Small intestine (tissue), 7 donors: ENCODE measurements at regions not wholly inside any gene's neighbourhood (a gene's known extent, or its start where the extent isn't known, plus 50 kb on each side); places are given as distances from the start of the nearest gene placed in this dataset.
"Not testable (repeated sequence)": the region's sequence is repeated elsewhere in the genome, so short reads cannot be mapped to it uniquely, and the experiment has no call there.

ENCODE experiments used
- DNase-seq, 2 donors: peaks; one replicate each; pipeline versions ENCODE4 v3.0.0 to v3.0.0-alpha.2; 2013
- FAIRE-seq: peaks from 2 replicates; lab custom pipeline; 2012; peaks lifted over from hg19 to GRCh38; lab: Jason Lieb, UNC
- H3K27ac ChIP-seq, 3 donors: one replicate each; pipeline ENCODE4 v1.5.1; 2013; ENCODE audit warnings: low read length in 2 of 3, mild to moderate bottlenecking in 2 of 3, control low read depth in 1 of 3, inconsistent platforms in 1 of 3, low read depth in 1 of 3, moderate library complexity in 1 of 3
- H3K27me3 ChIP-seq, 3 donors: one replicate each; pipeline ENCODE4 v1.6.1; 2013; ENCODE audit warnings: low read length in 3 of 3, inconsistent platforms in 1 of 3; ENCODE audit not compliant: control insufficient read depth in 3 of 3, insufficient read depth in 3 of 3
- H3K36me3 ChIP-seq, 3 donors: one replicate each; pipeline ENCODE4 v1.6.1; 2013; ENCODE audit warnings: low read length in 3 of 3, inconsistent platforms in 1 of 3, low read depth in 1 of 3, mild to moderate bottlenecking in 1 of 3, moderate library complexity in 1 of 3; ENCODE audit not compliant: control insufficient read depth in 3 of 3, insufficient read depth in 2 of 3
- H3K4me1 ChIP-seq, 3 donors: one replicate each; pipeline ENCODE4 v1.6.1; 2013; ENCODE audit warnings: low read length in 2 of 3, inconsistent platforms in 1 of 3, low read depth in 1 of 3, mild to moderate bottlenecking in 1 of 3, moderate library complexity in 1 of 3; ENCODE audit not compliant: control insufficient read depth in 3 of 3, insufficient read depth in 2 of 3
- H3K4me3 ChIP-seq, 3 donors: one replicate each; pipeline ENCODE4 v1.5.1; 2013; ENCODE audit warnings: low read length in 3 of 3, control low read depth in 1 of 3, inconsistent platforms in 1 of 3, low read depth in 1 of 3, mild to moderate bottlenecking in 1 of 3, moderate library complexity in 1 of 3
- H3K9me3 ChIP-seq, 2 donors: one replicate each; pipeline ENCODE4 v1.6.1; 2013; ENCODE audit warnings: low read depth in 1 of 2, low read length in 1 of 2; ENCODE audit not compliant: control insufficient read depth in 2 of 2, insufficient read depth in 1 of 2
- WGBS, 3 donors: extraction: QIAGEN DNeasy Blood & Tissue Kit; methylation state at CpG; one replicate each; pipeline ENCODE4 v1.1.7; 2013; 5-methylcytosine and 5-hydroxymethylcytosine counted together
- donor health status: healthy with polysubstance abuse.
- donor health status: control.
- donor health status: control.
- donor health status: Bipolar disorder and iron deficiency.
- donor health status: healthy.

DNA sequence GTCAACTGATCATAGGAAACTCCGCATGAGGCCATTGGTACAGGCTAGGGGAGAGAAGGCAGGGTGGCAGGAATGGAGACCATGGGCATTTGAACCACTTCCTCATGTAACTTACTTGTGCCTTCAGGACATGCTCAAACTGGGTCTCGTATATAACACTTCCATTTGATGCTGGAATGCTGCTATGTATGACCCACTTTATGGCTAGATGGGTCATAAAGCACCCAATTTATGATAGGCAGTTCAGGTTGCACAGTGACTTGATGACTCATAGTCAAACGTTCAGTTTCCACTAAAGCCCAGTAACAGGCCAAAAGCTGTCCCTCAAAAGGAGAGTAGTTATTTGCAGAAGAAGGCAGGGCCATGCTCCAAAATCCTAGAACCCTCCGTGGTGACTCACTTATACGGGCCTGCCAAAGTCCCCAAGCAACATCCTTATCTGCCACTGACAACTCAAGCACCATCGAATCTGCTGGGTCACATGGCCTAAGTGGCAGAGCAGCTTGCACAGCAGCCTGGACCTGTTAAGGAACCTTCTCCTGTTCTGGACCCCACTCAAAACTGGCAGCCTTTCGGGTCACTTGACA lies 236.4 kb downstream of the ZC4H2 start:
- Histone ChIP-seq H3K4me3 (no peak overlapping the region), H3K9me3 (peaks cover 0 to 5% of the 10 kb centered on the region in 2 donors), H3K27ac (no peak overlapping the region), H3K36me3 (no peaks in the 10 kb centered on the region), H3K27me3 (no peaks in the 10 kb centered on the region), H3K4me1 (no peaks in the 10 kb centered on the region)
- no peak for DNase-seq
- no peak for FAIRE-seq
- WGBS, 3 donors = 43 to 73% (median 54%) methylated on average over 7 of the region's 7 CpGs

DNA sequence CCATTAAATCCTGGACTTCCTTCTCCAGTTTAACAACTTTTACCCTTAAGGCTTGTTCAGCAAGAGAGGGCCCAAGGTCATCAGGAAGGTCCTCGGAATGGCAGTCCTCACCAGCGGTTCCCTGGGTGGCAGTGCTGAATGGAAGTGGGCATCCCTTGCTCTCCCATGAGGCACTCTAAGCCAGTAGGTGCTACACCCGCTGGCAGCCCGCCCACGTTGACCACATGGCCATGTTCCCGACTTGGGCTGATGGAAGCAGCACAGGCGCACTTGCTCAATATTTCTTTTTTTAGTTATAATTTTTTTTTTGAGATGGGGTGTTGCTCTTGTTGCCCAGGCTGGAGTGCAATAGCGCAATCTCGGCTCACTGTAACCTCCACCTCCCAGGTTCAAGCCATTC lies 277.9 kb downstream of the ZC4H2 start:
- no peak for FAIRE-seq
- no peak for DNase-seq
- WGBS, 3 donors = 80 to 91% (median 89%) methylated on average over 9 of the region's 9 CpGs

DNA sequence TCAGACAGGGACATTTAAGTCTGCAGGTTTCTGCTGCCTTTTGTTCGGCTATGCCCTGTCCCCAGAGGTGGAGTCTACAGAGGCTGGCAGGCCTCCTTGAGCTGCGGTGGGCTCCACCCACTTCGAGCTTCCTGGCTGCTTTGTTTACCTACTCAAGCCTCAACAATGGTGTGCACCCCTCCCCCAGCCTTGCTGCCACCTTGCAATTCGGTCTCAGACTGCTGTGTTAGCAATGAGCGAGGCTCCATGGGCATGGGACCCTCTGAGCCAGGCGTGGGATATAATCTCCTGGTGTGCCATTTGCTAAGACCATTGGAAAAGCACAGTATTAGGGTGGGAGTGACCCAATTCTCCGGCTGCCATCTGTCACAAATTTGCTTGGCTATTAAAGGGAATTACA lies 280.9 kb downstream of the ZC4H2 start:
- H3K4me1 ChIP-seq, H3K27ac ChIP-seq, DNase-seq, FAIRE-seq, H3K4me3 ChIP-seq, H3K27me3 ChIP-seq, H3K36me3 ChIP-seq, H3K9me3 ChIP-seq: not testable (repeated sequence)
- 53 to 67% (median 63%) methylated on average over 7 of the region's 7 CpGs for WGBS, 3 donors

More for the DNA sequence above, 277.9 kb downstream of the ZC4H2 start:
- no peak overlapping the region for H3K4me3 ChIP-seq
- H3K27me3 ChIP-seq = no peaks in the 10 kb centered on the region
- no peaks in the 10 kb centered on the region for H3K9me3 ChIP-seq
- no peaks in the 10 kb centered on the region for H3K4me1 ChIP-seq
- H3K36me3 ChIP-seq = no peaks in the 10 kb centered on the region
- H3K27ac ChIP-seq = no peak overlapping the region

DNA sequence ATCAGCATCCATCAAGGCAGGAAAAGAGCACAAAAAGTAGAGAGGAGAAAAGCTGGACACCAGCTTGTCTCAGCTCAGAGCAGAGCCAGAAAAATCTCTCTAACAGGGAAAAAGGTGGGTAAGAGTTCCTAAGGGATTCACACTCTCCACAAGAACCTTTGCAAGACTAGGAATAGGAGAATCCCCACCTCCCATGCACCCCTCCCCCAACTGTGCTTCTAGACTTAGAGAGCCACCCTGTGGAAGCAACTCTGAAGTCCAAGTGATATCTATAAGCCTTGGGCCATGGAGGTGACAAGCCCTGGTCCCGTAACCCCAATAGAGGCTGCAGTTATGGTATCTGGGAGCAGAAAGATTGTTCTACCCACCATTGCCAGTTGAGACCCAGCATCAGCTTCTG lies 267.6 kb upstream of the MTMR8 start:
- 87 to 94% (median 89%) methylated on average over 1 of the region's 1 CpG for WGBS, 3 donors
- no peaks in the 10 kb centered on the region for H3K27me3 ChIP-seq
- no peak for DNase-seq
- peaks cover 0 to 13% of the 10 kb centered on the region in 2 donors for H3K9me3 ChIP-seq
- FAIRE-seq = no peak
- H3K4me3 ChIP-seq = no peak overlapping the region
- H3K4me1 ChIP-seq = no peaks in the 10 kb centered on the region
- H3K36me3 ChIP-seq = no peaks in the 10 kb centered on the region
- H3K27ac ChIP-seq = no peak overlapping the region

DNA sequence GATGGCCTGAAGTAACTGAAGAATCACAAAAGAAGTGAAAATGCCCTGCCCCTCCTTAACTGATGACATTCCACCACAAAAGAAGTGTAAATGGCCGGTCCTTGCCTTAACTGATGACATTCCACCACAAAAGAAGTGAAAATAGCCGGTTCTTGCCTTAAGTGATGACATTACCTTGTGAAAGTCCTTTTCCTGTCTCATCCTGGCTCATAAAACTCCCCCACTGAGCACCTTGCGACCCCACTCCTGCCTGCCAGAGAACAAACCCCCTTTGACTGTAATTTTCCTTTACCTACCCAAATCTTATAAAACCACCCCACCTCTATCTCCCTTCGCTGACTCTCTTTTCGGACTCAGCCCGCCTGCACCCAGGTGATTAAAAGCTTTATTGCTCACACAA lies 262.0 kb upstream of the MTMR8 start:
- not testable (repeated sequence) for H3K4me1 ChIP-seq, H3K36me3 ChIP-seq, DNase-seq, H3K4me3 ChIP-seq, FAIRE-seq, H3K9me3 ChIP-seq, H3K27ac ChIP-seq, H3K27me3 ChIP-seq
- 36 to 44% (median 37%) methylated on average over 6 of the region's 6 CpGs for WGBS, 3 donors

DNA sequence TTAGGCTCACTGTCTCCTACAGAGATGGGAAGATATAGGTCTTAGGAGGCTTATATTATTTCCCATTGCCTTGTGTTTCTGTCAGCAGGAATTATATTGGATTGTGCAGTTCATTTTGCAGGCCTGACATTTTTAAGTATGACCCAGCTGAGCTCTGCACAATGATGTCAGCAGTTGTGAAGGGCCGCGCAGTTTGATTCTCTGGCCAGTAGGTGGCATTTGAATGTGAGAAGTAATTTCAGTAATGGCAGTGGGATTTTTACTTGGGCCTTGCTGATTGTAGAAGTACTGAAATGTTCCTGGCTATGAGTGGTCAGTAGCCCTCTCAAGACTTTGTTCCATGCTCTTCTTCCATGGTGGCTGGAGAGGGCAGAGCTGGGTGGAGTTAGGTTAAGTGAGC lies 247.2 kb upstream of the MTMR8 start:
- no peaks in the 10 kb centered on the region for H3K4me1 ChIP-seq
- peaks cover 0 to 5% of the 10 kb centered on the region in 2 donors for H3K9me3 ChIP-seq
- H3K27ac ChIP-seq = no peak overlapping the region
- H3K4me3 ChIP-seq = no peak overlapping the region
- no peak for DNase-seq
- H3K36me3 ChIP-seq = no peaks in the 10 kb centered on the region
- H3K27me3 ChIP-seq = no peaks in the 10 kb centered on the region
- WGBS, 3 donors = 60 to 100% (median 88%) methylated on average over 1 to 2 of the region's 2 CpGs
- no peak for FAIRE-seq
